ENCODE measurements at regions not wholly inside any gene's neighbourhood (a gene's known extent, or its start where the extent isn't known, plus 50 kb on each side); places are given as distances from the start of the nearest gene placed in this dataset.

GRCh38 chr16:85348911-85349334 is 236.7 kb upstream of the CIBAR2 start:
- no peak overlapping the region for H3K27ac ChIP-seq
- in situ Hi-C loops (cut with HindIII; ENCODE audit: low pct_ligation_motif_present, low sequenced_read_pairs): no loop called here
- TF ChIP-seq, protein P1, sequence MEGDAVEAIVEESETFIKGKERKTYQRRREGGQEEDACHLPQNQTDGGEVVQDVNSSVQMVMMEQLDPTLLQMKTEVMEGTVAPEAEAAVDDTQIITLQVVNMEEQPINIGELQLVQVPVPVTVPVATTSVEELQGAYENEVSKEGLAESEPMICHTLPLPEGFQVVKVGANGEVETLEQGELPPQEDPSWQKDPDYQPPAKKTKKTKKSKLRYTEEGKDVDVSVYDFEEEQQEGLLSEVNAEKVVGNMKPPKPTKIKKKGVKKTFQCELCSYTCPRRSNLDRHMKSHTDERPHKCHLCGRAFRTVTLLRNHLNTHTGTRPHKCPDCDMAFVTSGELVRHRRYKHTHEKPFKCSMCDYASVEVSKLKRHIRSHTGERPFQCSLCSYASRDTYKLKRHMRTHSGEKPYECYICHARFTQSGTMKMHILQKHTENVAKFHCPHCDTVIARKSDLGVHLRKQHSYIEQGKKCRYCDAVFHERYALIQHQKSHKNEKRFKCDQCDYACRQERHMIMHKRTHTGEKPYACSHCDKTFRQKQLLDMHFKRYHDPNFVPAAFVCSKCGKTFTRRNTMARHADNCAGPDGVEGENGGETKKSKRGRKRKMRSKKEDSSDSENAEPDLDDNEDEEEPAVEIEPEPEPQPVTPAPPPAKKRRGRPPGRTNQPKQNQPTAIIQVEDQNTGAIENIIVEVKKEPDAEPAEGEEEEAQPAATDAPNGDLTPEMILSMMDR (IDR thresholded peaks at IDR 0.05; ENCODE audit: low read depth, low read length, missing control alignments): no peak

GRCh38 chr16:85349365-85350145 is 237.3 kb upstream of the CIBAR2 start:
- Histone ChIP-seq H3K27me3 (replicated peaks) (no peaks in the 10 kb centered on the region), H3K27ac (no peak overlapping the region), H3K36me3 (replicated peaks) (no peaks in the 10 kb centered on the region), H3K4me3 (ENCODE audit: low read depth, low read length) (no peak overlapping the region)
- no peak for DNase-seq
- TF ChIP-seq, protein P1 (IDR thresholded peaks at IDR 0.05; ENCODE audit: low read depth, low read length, missing control alignments): no peak
- in situ Hi-C loops (cut with HindIII; ENCODE audit: low pct_ligation_motif_present, low sequenced_read_pairs): no loop called here

More at GRCh38 chr16:85348911-85349334, 236.7 kb upstream of the CIBAR2 start:
- Histone ChIP-seq H3K36me3 (replicated peaks) (no peaks in the 10 kb centered on the region), H3K4me3 (ENCODE audit: low read depth, low read length) (no peak overlapping the region), H3K27me3 (replicated peaks) (no peaks in the 10 kb centered on the region)
- no peak for DNase-seq

GRCh38 chr16:85350146-85350728 is 238.0 kb upstream of the CIBAR2 start:
- no peaks in the 10 kb centered on the region for H3K27me3 ChIP-seq (replicated peaks)
- no peaks in the 10 kb centered on the region for H3K36me3 ChIP-seq (replicated peaks)
- H3K27ac ChIP-seq: no peak overlapping the region
- DNase-seq: no peak
- TF ChIP-seq, protein P1 (IDR thresholded peaks at IDR 0.05; ENCODE audit: low read depth, low read length, missing control alignments): no peak
- in situ Hi-C loops (cut with HindIII; ENCODE audit: low pct_ligation_motif_present, low sequenced_read_pairs): no loop called here
- H3K4me3 ChIP-seq (ENCODE audit: low read depth, low read length): no peak overlapping the region

DNA sequence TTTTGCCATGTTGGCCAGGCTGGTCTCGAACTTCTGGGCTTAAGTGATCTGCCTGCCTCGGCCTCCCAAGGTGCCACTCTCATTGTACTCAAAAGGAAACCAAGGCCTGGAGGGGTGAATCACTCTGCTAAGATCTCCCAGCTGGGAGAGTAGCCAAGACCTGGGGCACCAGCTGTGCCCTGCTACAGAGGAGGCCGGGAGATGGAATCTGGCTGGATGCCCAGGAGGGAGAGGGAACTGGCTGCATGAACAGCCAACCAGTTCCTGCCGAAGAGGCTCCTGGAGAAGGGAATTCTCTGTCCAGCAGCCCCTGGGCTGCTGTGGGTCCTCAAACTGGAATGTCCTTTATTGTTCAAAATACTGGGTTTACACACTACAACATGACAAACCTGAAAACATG is 238.7 kb upstream of the CIBAR2 start:
- H3K4me3 ChIP-seq (ENCODE audit: low read depth, low read length): no peak overlapping the region
- TF ChIP-seq, protein P1 (IDR thresholded peaks at IDR 0.05; ENCODE audit: low read depth, low read length, missing control alignments): no peak
- DNase-seq: peak; percentile 66
- in situ Hi-C loops (cut with HindIII; ENCODE audit: low pct_ligation_motif_present, low sequenced_read_pairs): no loop called here
- H3K27ac ChIP-seq: no peak overlapping the region
- no peaks in the 10 kb centered on the region for H3K36me3 ChIP-seq (replicated peaks)
- H3K27me3 ChIP-seq (replicated peaks): no peaks in the 10 kb centered on the region

- TF ChIP-seq, protein P1 (IDR thresholded peaks at IDR 0.05; ENCODE audit: low read depth, low read length, missing control alignments): no peak
- DNase-seq: no peak
- Histone ChIP-seq H3K4me3 (ENCODE audit: low read depth, low read length) (no peak overlapping the region), H3K27ac (no peak overlapping the region), H3K27me3 (replicated peaks) (no peaks in the 10 kb centered on the region), H3K36me3 (replicated peaks) (no peaks in the 10 kb centered on the region)
- in situ Hi-C loops (cut with HindIII; ENCODE audit: low pct_ligation_motif_present, low sequenced_read_pairs): no loop called here
Observed at GRCh38 chr16:85353013-85353412, 240.7 kb upstream of the CIBAR2 start.
